ENCODE measurements at regions not wholly inside any gene's neighbourhood (a gene's known extent, or its start where the extent isn't known, plus 50 kb on each side); places are given as distances from the start of the nearest gene placed in this dataset.
A peak's percentile ranks its signal among the peaks of the same experiment; 100 is the strongest.

DNA sequence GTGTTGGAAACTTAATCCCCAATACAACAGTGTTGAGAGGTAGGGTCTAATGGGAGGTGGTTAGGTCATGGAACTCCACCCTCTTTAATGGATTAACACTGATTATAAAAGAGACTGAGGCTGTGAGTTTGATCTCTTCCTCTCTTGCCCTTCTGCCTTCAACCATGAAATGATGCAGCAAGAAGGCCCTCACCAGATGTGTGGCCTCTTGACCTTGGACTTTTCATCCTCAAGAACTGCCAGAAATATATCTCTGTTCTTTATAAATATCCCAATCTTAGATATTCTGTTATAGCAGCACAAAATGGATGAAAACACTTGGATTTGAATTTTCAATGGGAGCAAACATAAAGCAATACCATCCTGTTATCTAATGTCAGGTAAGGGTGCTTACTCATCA is 67.6 kb downstream of the NMUR2 start:
- DNase-seq = no peak

- no peak for DNase-seq
These were observed 69.6 kb downstream of the NMUR2 start for GRCh38 chr5:152335461-152335860.

- peak; percentile 10 for DNase-seq
These were observed 72.2 kb downstream of the NMUR2 start for GRCh38 chr5:152332716-152333460.

DNA sequence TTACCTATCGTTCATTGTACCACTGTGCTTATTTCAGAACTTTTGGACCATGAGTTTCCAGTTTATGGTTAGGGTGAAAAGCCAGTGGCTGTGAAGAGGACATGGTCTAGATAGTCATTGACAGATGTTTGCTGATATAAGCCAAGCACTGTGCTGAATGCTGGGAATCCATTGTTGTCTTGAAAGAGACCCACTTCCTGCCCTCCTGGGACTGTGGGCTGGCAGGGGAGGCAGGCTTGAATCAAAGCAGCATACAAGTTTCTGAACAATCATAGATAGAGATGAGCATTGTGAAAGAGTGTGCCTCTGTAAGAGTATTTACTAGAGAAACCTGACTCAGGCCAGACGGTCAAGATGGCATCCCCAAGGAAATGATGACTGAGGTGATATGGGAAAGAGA is 73.4 kb downstream of the NMUR2 start:
- DNase-seq = no peak

DNA sequence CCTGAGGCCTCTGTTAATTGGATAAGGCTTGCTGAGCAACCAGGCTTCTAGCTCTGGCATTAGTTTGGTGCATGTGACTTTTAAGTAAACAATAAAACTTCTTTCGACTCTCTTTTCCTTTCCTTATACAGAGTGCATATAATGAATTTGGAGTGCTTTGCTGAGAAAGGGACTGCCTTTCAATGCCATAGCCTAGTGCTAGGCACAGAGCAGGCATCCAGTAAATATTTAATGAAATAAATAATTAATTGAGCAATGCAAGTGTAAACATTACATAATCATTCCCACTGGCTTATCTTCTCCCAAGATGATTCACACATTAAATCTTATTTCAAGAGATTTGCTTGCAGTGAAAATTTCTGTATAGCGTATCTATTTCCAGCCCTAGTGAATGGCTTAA is 74.1 kb downstream of the NMUR2 start:
- DNase-seq = no peak

DNA sequence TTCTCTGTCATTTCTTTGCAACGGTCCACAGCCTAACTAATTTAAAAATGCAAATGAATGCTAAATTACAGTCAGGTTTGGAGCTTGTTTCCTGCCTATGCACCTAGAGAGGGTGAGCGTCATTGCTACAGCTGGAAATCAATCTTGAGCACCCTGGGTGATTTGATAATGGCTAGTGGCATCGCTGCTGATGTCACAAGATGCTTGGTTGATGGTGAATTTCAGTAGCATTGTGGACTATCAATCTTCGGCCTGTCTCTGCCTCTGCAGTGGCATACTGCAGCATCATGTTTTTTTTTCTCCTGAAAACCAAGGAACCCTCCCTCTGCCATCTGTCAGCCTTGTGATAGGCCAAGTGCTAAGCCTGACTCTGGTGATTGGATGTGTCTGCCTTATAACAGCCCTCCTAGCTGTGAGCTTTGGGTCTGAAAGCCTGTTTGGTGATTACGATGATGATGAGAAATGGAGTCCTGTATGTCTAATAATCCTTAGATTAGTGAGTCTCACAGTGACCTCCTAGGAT is 75.3 kb downstream of the NMUR2 start:
- no peak for DNase-seq

GRCh38 chr5:152329207-152329606 is 75.9 kb downstream of the NMUR2 start:
- peak; percentile 48 for DNase-seq

- no peak for DNase-seq
These were observed 89.1 kb downstream of the NMUR2 start for GRCh38 chr5:152315942-152316341.

- no peak for DNase-seq
These were observed 90.8 kb downstream of the NMUR2 start for GRCh38 chr5:152314196-152314829.

DNA sequence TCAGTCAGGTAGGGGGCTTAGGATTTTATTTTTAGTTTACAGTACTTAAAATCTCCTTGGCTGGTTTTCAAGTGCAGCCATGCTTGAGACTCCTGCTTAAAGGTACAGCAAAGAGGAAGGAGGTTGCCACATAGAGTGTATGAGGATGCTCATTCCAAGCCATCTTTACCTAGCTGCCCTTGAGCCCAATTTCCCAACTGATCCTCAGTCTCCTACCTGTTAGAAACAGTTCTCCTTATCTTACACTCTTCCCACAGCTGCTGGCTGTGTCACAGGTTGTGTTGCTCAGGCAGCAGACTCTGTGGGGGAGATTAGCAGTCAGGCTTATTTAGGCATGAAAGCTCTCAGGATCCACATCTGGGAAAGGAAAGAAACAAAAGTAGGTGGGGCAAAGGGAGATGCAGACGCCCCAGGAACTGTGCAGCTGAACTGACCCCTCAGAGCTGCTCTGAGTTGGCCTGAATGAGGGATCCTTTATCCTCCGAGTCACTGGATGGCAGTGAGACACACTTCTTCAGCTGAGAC is 95.1 kb downstream of the NMUR2 start:
- no peak for DNase-seq

DNA sequence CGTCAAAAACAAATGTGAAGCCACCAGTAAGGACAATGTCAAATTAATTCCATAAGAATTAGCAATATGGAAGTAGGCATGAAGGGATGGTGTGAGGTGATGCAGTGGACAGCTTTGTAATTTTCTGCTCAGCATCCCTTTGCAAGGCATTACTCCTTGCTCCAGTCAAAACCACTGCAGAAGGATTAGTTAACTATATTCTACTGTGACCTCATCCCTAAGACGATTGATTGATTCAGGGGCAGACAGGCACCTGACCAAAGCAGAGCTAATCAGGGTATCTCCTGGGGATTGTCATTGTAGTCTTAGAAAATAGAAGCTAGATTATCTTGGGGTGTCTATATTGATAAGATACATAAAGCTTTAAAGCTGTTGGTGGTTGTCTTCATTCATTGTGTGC is 98.7 kb downstream of the NMUR2 start:
- no peak for DNase-seq

DNA sequence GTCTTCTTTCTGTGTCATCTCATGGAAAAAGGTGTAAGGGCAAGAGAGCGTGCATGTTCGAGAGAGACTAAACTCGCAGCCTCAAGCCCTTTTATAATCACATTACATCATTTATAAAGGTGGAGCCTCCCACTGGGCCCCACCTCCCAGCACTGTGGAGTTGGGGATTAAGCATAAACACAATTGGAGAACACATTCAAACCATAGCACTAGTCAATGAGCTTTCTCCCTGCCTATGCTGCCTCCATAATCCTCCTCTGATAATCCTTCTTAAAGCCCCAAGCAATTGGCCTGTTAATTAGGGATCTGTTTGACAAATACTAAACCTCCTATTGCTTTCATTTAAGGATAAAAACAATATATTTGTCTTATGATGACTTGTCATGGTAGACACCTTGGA is 99.6 kb downstream of the NMUR2 start:
- no peak for DNase-seq

DNA sequence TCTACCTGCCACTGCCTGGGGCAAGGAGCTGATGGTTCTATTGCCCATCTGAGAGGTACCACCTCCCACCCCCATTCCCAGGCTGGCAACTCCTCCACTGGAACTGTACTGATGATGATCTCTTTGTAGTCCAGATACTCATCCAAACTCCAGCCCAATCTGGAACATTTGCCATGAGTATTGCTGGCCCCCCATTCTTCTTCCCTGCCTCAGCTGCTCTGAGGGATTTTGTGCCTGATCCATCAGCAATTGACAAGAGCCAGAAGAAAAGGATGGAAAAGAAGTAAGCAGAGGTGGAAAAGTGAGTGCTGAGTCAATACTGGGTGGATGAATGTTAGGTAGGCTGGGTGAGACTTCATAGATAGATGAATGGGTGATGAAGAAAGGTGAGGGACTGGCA is 101.2 kb downstream of the NMUR2 start:
- no peak for DNase-seq

GRCh38 chr5:152297866-152298265 is 107.2 kb downstream of the NMUR2 start:
- DNase-seq = no peak

- no peak for DNase-seq
These were observed 111.9 kb downstream of the NMUR2 start for GRCh38 chr5:152293189-152293588.

DNA sequence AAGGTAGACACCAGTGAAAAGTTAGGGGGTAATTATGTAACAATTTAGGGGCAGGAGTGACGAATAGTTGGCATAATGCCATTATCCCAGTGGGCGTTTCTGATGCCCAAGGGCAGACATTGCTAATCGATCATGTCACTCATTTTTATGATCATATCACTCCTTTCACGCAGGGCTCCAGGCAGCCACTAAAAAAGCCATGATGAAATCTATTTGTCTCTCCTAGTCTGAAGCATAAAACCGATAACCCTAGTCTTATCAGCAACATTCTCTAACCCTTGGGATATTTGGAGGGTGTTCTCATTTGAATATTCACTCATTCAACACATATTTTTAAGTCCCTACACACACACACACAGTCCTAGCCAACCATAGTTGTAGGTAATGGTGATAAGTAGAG is 114.9 kb downstream of the NMUR2 start:
- DNase-seq = no peak

- DNase-seq = peak; percentile 20
These were observed 116.0 kb downstream of the NMUR2 start for GRCh38 chr5:152288917-152289595.

- DNase-seq = no peak
These were observed 116.6 kb downstream of the NMUR2 start for GRCh38 chr5:152288499-152288898.

- no peak for DNase-seq
These were observed 119.3 kb downstream of the NMUR2 start for GRCh38 chr5:152285764-152286163.

DNA sequence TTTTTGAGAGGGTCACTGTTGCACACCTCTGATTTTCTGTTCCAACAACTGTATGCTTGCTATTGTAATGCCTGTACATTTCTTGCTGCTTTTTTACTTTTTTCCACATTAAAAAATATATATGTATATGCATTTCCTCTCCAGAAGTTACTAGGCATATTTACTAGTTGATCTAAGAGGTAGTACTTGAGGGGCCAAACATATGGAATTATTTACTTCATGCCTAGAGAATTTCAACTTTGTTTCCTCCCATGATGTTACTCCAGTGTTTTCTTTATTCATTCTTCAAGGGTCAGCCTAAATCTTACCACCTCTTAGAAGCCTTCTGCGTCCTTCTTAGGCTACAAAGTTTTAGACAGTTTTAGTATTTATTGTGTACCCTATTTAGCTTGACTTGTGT is 122.7 kb downstream of the NMUR2 start:
- DNase-seq = no peak

GRCh38 chr5:152277936-152278335 is 127.1 kb downstream of the NMUR2 start:
- DNase-seq = no peak

GRCh38 chr5:152274224-152274623 is 130.9 kb downstream of the NMUR2 start:
- DNase-seq = no peak

DNA sequence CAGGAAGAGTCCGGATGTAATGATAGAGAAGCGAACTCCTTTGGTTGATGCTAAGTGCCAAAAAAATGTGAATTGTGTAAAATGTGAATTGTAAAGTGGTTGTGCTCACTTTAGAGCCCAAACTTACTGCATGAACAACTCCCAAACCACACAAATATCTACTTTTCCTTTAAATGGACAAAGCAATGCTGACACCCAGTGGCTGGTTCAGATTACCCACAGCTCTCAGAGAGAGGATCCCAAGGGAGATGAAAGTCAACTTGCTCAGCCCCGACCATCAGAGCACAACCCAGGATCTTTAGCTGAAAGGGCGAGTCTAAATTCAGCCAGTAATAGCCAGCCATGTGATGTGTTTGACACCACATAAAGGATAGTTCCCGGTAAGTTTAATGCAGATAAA is 133.7 kb downstream of the NMUR2 start:
- no peak for DNase-seq

DNA sequence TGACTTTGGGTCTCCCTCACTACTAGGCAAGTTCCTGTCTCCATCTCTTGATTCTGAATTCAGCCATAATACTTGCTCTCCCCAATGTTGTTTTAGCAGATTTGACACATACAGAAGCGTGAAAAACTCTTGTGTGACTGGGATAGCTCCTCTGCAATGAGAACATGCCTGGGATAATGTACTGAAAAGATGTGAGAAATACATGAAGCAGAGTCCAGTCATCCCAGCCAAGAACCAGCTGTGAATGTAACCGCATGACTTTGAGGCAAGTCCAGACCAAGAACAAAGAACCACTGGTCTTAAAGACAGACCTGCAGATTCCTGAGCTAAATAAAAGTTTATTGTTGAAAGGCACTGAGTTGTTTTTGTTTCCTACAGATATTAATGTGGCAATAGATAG is 135.0 kb downstream of the NMUR2 start:
- no peak for DNase-seq
